ENCODE measurements at regions not wholly inside any gene's neighbourhood (a gene's known extent, or its start where the extent isn't known, plus 50 kb on each side); places are given as distances from the start of the nearest gene placed in this dataset.

- H3K23me2 ChIP-seq (ENCODE audit: low read depth, low read length), result peaks cover 6% of the 10 kb centered on the region; the same call in 1 of the 2 replicates
- H3K9me3 ChIP-seq (ENCODE audit: insufficient read depth in 2 of 2, low read depth in 1 of 2, low read length in 1 of 2), result peaks cover 3 to 6% of the 10 kb centered on the region in 2 experiments; a peak in 3 of 4 replicates
- DNase-seq (ENCODE audit: low read depth in 1 of 2, low spot score in 2 of 2), result no peak
- H3K4me2 ChIP-seq (ENCODE audit: insufficient read depth in 1 of 2, low read depth in 2 of 2, low read length in 2 of 2), result no peak overlapping the region
- no peak overlapping the region for H2BK12ac ChIP-seq (ENCODE audit: low read depth, low read length)
- no peak overlapping the region for H2AFZ ChIP-seq (ENCODE audit: low read length)
- TF ChIP-seq SRF (IDR thresholded peaks at IDR 0.05; ENCODE audit: low read depth, low read length) (no peak), CEBPB (IDR thresholded peaks at IDR 0.05; ENCODE audit: low read depth, low read length) (no peak), ATF3 (IDR thresholded peaks at IDR 0.05; ENCODE audit: insufficient read depth, low read depth, low read length) (no peak), EZH2 (IDR thresholded peaks at IDR 0.05; ENCODE audit: low read depth, low read length, severe bottlenecking) (no peak), GABPA (IDR thresholded peaks at IDR 0.05; ENCODE audit: borderline replicate concordance, insufficient read depth, low read length) (no peak), EP300 (IDR thresholded peaks at IDR 0.05; ENCODE audit: borderline replicate concordance in 1 of 2, low read depth in 2 of 2, low read length in 2 of 2) (no peak), FOSL1 (IDR thresholded peaks at IDR 0.05; ENCODE audit: insufficient read depth, low read depth, low read length) (no peak), BCL11A (IDR thresholded peaks at IDR 0.05; ENCODE audit: low read depth in 2 of 2, low read length in 2 of 2) (no peak), JUN (IDR thresholded peaks at IDR 0.05; ENCODE audit: low read depth, low read length) (no peak)
- H4K20me1 ChIP-seq (replicated peaks in 1 of 2; ENCODE audit: control insufficient read depth in 1 of 2, insufficient read depth in 2 of 2, low read length in 2 of 2), result peaks cover 0 to 4% of the 10 kb centered on the region in 2 experiments
- no peak overlapping the region for H3K14ac ChIP-seq (ENCODE audit: insufficient read length)
- CTCF ChIA-PET (ENCODE audit: partially characterized antibody), result interaction anchor here (0.6 to 6.8 kb wide), 24 partner anchors 10 to 449 kb away, joined by 3 to 75 read pairs (median 4); partner anchors contain the start of gene PFN2
- no peak overlapping the region for H2BK120ac ChIP-seq (replicated peaks; ENCODE audit: low read depth, low read length)
- no peak overlapping the region; the same call in 1 of the 2 replicates for H2BK20ac ChIP-seq (ENCODE audit: low read length)
- WGBS, 2 experiments (ENCODE audit: extremely low coverage in 1 of 2, insufficient coverage in 1 of 2, insufficient read length in 1 of 2, insufficient replicate concordance in 2 of 2, low coverage in 1 of 2, low lambda C conversion rate in 2 of 2, missing lambda C conversion rate in 1 of 2), result 88% methylated on average over 3 of the region's 3 CpGs; no CpG with 5 or more reads in 1 of the 2 experiments
- no peak overlapping the region for H3K4me3 ChIP-seq (ENCODE audit: extremely low read depth in 1 of 4, insufficient read depth in 2 of 4, low read depth in 3 of 4, low read length in 4 of 4)
- H3K4ac ChIP-seq (replicated peaks; ENCODE audit: insufficient read length, low read depth, low read length), result no peak overlapping the region
- no peak overlapping the region for H4K5ac ChIP-seq (ENCODE audit: insufficient read length, low read depth, low read length)
- FAIRE-seq, result no peak
- H3K79me1 ChIP-seq (ENCODE audit: low read depth, low read length), result no peaks in the 10 kb centered on the region
- no peak overlapping the region for H4K8ac ChIP-seq (ENCODE audit: extremely low read depth, insufficient read depth, low read length)
- H3K27me3 ChIP-seq (replicated peaks in 1 of 4; ENCODE audit: control insufficient read depth in 3 of 4, extremely low read depth in 1 of 4, insufficient read depth in 3 of 4, low read length in 3 of 4), result peaks cover 0 to 7% (median 2%) of the 10 kb centered on the region in 4 experiments; a peak in 5 of 7 replicates
- H3K18ac ChIP-seq (ENCODE audit: extremely low read depth, low read length), result no peak overlapping the region
- peaks cover 4 to 18% (median 10%) of the 10 kb centered on the region in 4 experiments; a peak in 6 of 7 replicates for H3K4me1 ChIP-seq (replicated peaks in 1 of 4; ENCODE audit: control insufficient read depth in 3 of 4, insufficient read depth in 4 of 4, low read length in 3 of 4)
- H3K56ac ChIP-seq (replicated peaks; ENCODE audit: insufficient read length, low read depth, low read length), result no peak overlapping the region
- H3K23ac ChIP-seq (ENCODE audit: insufficient read length), result no peak overlapping the region
- no peaks in the 10 kb centered on the region for H3K36me3 ChIP-seq (ENCODE audit: control insufficient read depth in 2 of 4, insufficient read depth in 4 of 4, low read length in 3 of 4)
- H3K9ac ChIP-seq (replicated peaks in 1 of 4; ENCODE audit: extremely low read depth in 1 of 4, low read depth in 3 of 4, low read length in 3 of 4), result no peak overlapping the region
- no peak overlapping the region for H4K91ac ChIP-seq (replicated peaks; ENCODE audit: insufficient read length, low read length)
- H2BK15ac ChIP-seq (ENCODE audit: low read length), result no peak overlapping the region
- no peak overlapping the region for H2BK5ac ChIP-seq (ENCODE audit: low read depth, low read length)
- POLR2A ChIA-PET (ENCODE audit: partially characterized antibody), result interaction anchor here (0.5 to 2.3 kb wide), 8 partner anchors 12 to 283 kb away, joined by 3 to 11 read pairs (median 4); partner anchors contain the start of gene PFN2
- no peak overlapping the region for H3K27ac ChIP-seq (ENCODE audit: low read depth, low read length)
- H3K79me2 ChIP-seq (ENCODE audit: control insufficient read depth in 1 of 2, insufficient read depth in 2 of 2, low read length in 2 of 2), result no peaks in the 10 kb centered on the region
- H2AK5ac ChIP-seq (ENCODE audit: low read depth, low read length), result no peak overlapping the region
These were observed 188.1 kb upstream of the TSC22D2 start for GRCh38 chr3:150220041-150220440.
